ENCODE measurements at regions not wholly inside any gene's neighbourhood (a gene's known extent, or its start where the extent isn't known, plus 50 kb on each side); places are given as distances from the start of the nearest gene placed in this dataset.

- Histone ChIP-seq H3K9me3 (no peaks in the 10 kb centered on the region), H3K36me3 (no peaks in the 10 kb centered on the region), H3K4me1 (peaks cover 3 to 7% of the 10 kb centered on the region in 2 donors), H3K27ac (no peak overlapping the region), H3K27me3 (no peaks in the 10 kb centered on the region), H3K4me3 (replicated peaks in 1 of 3) (no peak overlapping the region)
- TF ChIP-seq, protein P1, sequence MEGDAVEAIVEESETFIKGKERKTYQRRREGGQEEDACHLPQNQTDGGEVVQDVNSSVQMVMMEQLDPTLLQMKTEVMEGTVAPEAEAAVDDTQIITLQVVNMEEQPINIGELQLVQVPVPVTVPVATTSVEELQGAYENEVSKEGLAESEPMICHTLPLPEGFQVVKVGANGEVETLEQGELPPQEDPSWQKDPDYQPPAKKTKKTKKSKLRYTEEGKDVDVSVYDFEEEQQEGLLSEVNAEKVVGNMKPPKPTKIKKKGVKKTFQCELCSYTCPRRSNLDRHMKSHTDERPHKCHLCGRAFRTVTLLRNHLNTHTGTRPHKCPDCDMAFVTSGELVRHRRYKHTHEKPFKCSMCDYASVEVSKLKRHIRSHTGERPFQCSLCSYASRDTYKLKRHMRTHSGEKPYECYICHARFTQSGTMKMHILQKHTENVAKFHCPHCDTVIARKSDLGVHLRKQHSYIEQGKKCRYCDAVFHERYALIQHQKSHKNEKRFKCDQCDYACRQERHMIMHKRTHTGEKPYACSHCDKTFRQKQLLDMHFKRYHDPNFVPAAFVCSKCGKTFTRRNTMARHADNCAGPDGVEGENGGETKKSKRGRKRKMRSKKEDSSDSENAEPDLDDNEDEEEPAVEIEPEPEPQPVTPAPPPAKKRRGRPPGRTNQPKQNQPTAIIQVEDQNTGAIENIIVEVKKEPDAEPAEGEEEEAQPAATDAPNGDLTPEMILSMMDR (IDR thresholded peaks at IDR 0.05) = no peak
- TF ChIP-seq POLR2A (IDR thresholded peaks at IDR 0.05) = no peak
- intact Hi-C loops (cut with DNase I) = no loop called here
- no peak for DNase-seq
- 57 to 74% methylated on average over 1 of the region's 1 CpG for WGBS, 2 donors
Observed at GRCh38 chr3:104911376-104911775, 455.3 kb upstream of the ALCAM start.

DNA sequence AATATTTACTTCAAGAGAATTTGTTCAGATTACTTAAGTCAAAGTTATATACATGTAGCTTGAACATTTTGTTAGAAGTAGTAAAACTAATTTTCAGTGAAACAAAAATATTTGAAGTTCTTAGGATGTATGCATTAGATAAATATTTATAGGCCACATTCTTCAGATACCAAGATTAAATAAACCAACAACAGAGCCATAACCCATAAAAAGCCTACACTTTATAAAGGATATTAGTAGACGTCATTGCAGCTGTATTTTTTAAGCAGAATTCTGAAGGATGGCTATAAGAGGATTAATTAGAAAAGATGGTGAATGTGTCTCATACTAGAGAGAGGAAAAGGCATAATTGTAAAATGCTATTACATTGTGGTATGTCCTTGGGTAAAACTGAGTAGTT lies 449.7 kb upstream of the ALCAM start:
- H3K36me3 ChIP-seq = no peaks in the 10 kb centered on the region
- 64 to 67% methylated on average over 1 of the region's 1 CpG for WGBS, 2 donors

GRCh38 chr3:104920512-104920911 lies 446.2 kb upstream of the ALCAM start:
- no peaks in the 10 kb centered on the region for H3K9me3 ChIP-seq
- DNase-seq = no peak
- H3K4me1 ChIP-seq = no peaks in the 10 kb centered on the region
- H3K4me3 ChIP-seq (replicated peaks in 1 of 3) = no peak overlapping the region
- no peaks in the 10 kb centered on the region for H3K36me3 ChIP-seq
- 88 to 89% methylated on average over 2 of the region's 2 CpGs for WGBS, 2 donors
- intact Hi-C loops (cut with DNase I) = no loop called here
- no peak for TF ChIP-seq POLR2A (IDR thresholded peaks at IDR 0.05)
- TF ChIP-seq, protein P1 (IDR thresholded peaks at IDR 0.05) = no peak
- H3K27ac ChIP-seq = no peak overlapping the region
- H3K27me3 ChIP-seq = no peaks in the 10 kb centered on the region

More for the DNA sequence above, 449.7 kb upstream of the ALCAM start:
- Histone ChIP-seq H3K4me1 (no peaks in the 10 kb centered on the region), H3K9me3 (no peaks in the 10 kb centered on the region), H3K27me3 (no peaks in the 10 kb centered on the region), H3K4me3 (replicated peaks in 1 of 3) (no peak overlapping the region), H3K27ac (no peak overlapping the region)
- DNase-seq = no peak
- intact Hi-C loops (cut with DNase I) = no loop called here
- TF ChIP-seq, protein P1 (IDR thresholded peaks at IDR 0.05) = no peak
- TF ChIP-seq POLR2A (IDR thresholded peaks at IDR 0.05) = no peak

- Histone ChIP-seq H3K4me3 (replicated peaks in 1 of 3) (no peak overlapping the region), H3K27ac (no peak overlapping the region), H3K4me1 (no peaks in the 10 kb centered on the region), H3K27me3 (no peaks in the 10 kb centered on the region), H3K36me3 (no peaks in the 10 kb centered on the region), H3K9me3 (no peaks in the 10 kb centered on the region)
- no peak for DNase-seq
- TF ChIP-seq POLR2A (IDR thresholded peaks at IDR 0.05) = no peak
- TF ChIP-seq, protein P1 (IDR thresholded peaks at IDR 0.05) = no peak
- intact Hi-C loops (cut with DNase I) = no loop called here
- WGBS, 2 donors = 88 to 95% methylated on average over 3 of the region's 3 CpGs
Observed at GRCh38 chr3:104933972-104934371, 432.7 kb upstream of the ALCAM start.

DNA sequence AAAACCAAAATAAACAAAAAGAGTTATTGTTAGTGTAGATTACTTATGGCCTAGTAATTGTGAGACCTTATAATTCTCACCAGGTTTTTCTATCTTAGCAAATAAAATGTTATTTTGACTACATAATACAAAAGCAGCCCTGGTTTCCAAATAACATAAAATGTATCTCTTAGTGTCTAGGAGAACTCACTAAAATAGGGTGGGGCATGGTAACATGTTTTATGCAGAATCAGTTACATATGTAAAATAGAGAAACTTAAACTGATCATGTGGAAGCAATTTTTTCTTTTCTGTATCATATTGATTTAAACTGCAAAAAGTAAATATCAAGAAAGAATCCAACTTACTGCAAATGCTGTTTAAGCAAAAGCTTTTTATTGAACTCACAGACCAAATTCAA lies 431.1 kb upstream of the ALCAM start:
- no peak overlapping the region for H3K4me3 ChIP-seq (replicated peaks in 1 of 3)
- H3K27me3 ChIP-seq = no peaks in the 10 kb centered on the region
- no peaks in the 10 kb centered on the region for H3K9me3 ChIP-seq
- DNase-seq = no peak
- TF ChIP-seq POLR2A (IDR thresholded peaks at IDR 0.05) = no peak
- TF ChIP-seq, protein P1 (IDR thresholded peaks at IDR 0.05) = no peak
- H3K4me1 ChIP-seq = no peaks in the 10 kb centered on the region
- no peak overlapping the region for H3K27ac ChIP-seq
- no peaks in the 10 kb centered on the region for H3K36me3 ChIP-seq
- intact Hi-C loops (cut with DNase I) = no loop called here
